Right lobe of liver (tissue), 4 donors: ENCODE measurements at regions not wholly inside any gene's neighbourhood (a gene's known extent, or its start where the extent isn't known, plus 50 kb on each side); places are given as distances from the start of the nearest gene placed in this dataset.

ENCODE experiments used
- POLR2A ChIP-seq: fragments of 450-650 bp; IDR thresholded peaks from one replicate; pipeline ENCODE4 v1.6.1; 2017; ENCODE audit warnings: antibody characterized with exemption, mild to moderate bottlenecking
- TF ChIP-seq, protein P1 (sequence below), 4 donors: fragments of 200-600 bp in 3 of 4; fragments of 450-650 bp in 1 of 4; IDR thresholded peaks; one replicate each; pipeline versions ENCODE4 v1.5.1 to v1.8.0; 2016 to 2022; ENCODE audit warnings: antibody characterized with exemption in 4 of 4, mild to moderate bottlenecking in 2 of 4
- donor health status: DM: no; HTN: no; CAD: no.
- donor health status: DM: no; HTN: no; CAD: no.
- donor health status: DM: no; HTN: yes; CAD: no.

- TF ChIP-seq, protein P1, sequence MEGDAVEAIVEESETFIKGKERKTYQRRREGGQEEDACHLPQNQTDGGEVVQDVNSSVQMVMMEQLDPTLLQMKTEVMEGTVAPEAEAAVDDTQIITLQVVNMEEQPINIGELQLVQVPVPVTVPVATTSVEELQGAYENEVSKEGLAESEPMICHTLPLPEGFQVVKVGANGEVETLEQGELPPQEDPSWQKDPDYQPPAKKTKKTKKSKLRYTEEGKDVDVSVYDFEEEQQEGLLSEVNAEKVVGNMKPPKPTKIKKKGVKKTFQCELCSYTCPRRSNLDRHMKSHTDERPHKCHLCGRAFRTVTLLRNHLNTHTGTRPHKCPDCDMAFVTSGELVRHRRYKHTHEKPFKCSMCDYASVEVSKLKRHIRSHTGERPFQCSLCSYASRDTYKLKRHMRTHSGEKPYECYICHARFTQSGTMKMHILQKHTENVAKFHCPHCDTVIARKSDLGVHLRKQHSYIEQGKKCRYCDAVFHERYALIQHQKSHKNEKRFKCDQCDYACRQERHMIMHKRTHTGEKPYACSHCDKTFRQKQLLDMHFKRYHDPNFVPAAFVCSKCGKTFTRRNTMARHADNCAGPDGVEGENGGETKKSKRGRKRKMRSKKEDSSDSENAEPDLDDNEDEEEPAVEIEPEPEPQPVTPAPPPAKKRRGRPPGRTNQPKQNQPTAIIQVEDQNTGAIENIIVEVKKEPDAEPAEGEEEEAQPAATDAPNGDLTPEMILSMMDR (IDR thresholded peaks at IDR 0.05): no peak
- no peak for TF ChIP-seq POLR2A
Measured at GRCh38 chr7:55309040-55309991, 55.8 kb upstream of the LANCL2 start.
